Keratinocyte (primary cell): ENCODE measurements at regions not wholly inside any gene's neighbourhood (a gene's known extent, or its start where the extent isn't known, plus 50 kb on each side); places are given as distances from the start of the nearest gene placed in this dataset.

Source experiments
- CTCF ChIP-seq, 3 experiments: IDR thresholded peaks in 1 of 3; conservative IDR thresholded peaks in 1 of 3; optimal IDR thresholded peaks in 1 of 3; 2 replicates in 2 of 3; 3 replicates in 1 of 3; pipeline versions ENCODE3 to v1.5.1; 2011; ENCODE audit warnings: low read length in 3 of 3, mild to moderate bottlenecking in 3 of 3, moderate library complexity in 2 of 3, control low read depth in 1 of 3, inconsistent platforms in 1 of 3; ENCODE audit not compliant: insufficient read depth in 2 of 3; ENCODE audit errors: extremely low read depth in 1 of 3
- EZH2 ChIP-seq: IDR thresholded peaks from one replicate; pipeline ENCODE4 v1.6.1; 2012; ENCODE audit warnings: inconsistent platforms, mild to moderate bottlenecking, low read length, moderate library complexity

- TF ChIP-seq EZH2, result no peak
- no peak for TF ChIP-seq CTCF (optimal IDR thresholded peaks at IDR 0.05 in 1 of 3, IDR thresholded peaks at IDR 0.05 in 1 of 3, conservative IDR thresholded peaks at IDR 0.05 in 1 of 3; ENCODE audit: extremely low read depth in 1 of 3, insufficient read depth in 2 of 3, low read length in 3 of 3)
These were observed 70.5 kb upstream of the FLRT2 start for GRCh38 chr14:85459361-85460000.
